B cell (primary cell): ENCODE measurements at regions not wholly inside any gene's neighbourhood (a gene's known extent, or its start where the extent isn't known, plus 50 kb on each side); places are given as distances from the start of the nearest gene placed in this dataset.

Experiments used
- EZH2 ChIP-seq: IDR thresholded peaks from 2 replicates; pipeline ENCODE4 v1.6.1; 2012; ENCODE audit warnings: borderline replicate concordance, low read depth, mild to moderate bottlenecking, moderate library complexity, low read length; ENCODE audit not compliant: insufficient read depth, poor library complexity, severe bottlenecking
- TF ChIP-seq, protein P1 (sequence below): fragments of 200-600 bp; IDR thresholded peaks from one replicate; pipeline ENCODE4 v1.8.0; 2022; ENCODE audit warnings: antibody characterized with exemption, mild to moderate bottlenecking

DNA sequence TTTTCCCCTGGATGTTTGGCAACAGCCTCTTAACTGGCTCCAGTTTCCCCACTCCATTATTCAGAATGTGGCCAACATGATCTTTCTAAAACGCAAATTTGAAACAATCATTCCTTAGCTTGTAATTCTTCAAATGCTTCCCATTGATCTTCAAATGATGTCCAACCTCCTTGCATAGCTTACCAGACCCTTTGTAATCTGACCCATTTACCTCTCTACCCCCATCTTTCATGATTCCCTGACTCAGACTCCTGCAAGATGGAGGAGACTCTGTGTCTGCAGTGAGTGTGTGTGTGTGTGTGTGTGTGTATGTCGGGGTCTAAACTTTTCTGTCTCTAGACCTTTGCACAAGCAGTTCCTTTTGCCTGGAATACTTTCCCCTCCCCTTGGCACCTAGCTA, 515.7 kb upstream of the PROK2 start:
- TF ChIP-seq, protein P1, sequence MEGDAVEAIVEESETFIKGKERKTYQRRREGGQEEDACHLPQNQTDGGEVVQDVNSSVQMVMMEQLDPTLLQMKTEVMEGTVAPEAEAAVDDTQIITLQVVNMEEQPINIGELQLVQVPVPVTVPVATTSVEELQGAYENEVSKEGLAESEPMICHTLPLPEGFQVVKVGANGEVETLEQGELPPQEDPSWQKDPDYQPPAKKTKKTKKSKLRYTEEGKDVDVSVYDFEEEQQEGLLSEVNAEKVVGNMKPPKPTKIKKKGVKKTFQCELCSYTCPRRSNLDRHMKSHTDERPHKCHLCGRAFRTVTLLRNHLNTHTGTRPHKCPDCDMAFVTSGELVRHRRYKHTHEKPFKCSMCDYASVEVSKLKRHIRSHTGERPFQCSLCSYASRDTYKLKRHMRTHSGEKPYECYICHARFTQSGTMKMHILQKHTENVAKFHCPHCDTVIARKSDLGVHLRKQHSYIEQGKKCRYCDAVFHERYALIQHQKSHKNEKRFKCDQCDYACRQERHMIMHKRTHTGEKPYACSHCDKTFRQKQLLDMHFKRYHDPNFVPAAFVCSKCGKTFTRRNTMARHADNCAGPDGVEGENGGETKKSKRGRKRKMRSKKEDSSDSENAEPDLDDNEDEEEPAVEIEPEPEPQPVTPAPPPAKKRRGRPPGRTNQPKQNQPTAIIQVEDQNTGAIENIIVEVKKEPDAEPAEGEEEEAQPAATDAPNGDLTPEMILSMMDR: no peak
- TF ChIP-seq EZH2: no peak
